GM18520 (cell line): ENCODE measurements at regions not wholly inside any gene's neighbourhood (a gene's known extent, or its start where the extent isn't known, plus 50 kb on each side); places are given as distances from the start of the nearest gene placed in this dataset.
A peak's percentile ranks its signal among the peaks of the same experiment; 100 is the strongest.

Experiments used
- ATAC-seq: cut with Tn5 transposase; IDR thresholded peaks from one replicate; pipeline ENCODE4 v1.9.1; 2021; ENCODE audit not compliant: unreplicated experiment

DNA sequence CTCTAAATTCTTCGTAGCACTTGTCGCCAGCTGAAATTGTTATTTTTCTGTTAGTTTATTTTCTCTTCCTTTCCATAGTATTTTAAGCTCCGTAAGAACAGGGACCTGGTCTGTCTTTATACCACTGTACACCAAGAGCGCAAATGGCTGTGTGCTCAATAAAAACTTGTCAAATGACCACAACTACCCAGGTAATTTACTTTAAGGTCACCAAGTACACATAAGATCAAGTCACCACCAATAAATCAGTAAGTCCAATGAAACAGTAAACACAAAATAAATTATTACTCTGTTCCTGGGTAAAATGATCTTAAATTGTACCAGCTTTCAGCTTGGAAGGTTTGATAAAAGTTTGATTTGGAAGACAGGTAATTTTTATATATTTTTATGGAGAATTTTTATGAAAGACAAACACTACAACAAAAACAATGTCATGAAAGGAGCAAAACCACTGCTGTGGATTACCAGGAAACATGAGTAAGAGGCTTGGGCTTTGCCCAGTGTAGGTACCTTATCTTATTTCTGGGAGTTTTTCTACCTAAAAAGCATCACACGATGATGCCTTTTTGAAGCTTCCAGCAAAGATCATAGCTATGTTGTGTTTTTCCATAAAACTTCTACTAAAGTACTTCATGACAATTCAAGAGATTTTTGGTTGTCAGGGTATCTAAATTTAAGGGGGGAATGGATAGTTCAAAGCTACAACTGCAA is 406.8 kb downstream of the SHQ1 start:
- ATAC-seq = no peak

DNA sequence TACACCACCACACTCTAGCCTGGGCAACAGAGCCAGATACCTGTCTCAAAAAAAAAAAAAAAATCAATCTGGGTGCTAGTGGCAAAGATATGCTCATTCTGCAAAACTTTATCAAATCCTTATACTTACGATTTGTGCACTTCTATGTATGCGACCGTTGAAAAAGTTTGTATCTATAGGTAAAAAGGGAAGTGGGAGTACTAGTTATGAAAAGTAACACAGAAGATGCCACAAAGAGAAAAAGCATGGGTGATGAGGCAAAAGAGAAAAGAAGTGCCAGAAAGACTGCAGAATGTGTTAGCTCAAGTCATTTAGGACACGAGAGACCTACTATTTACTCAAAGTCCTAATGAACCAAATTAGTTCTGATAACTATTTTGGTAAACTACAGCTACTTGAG is 407.8 kb downstream of the SHQ1 start:
- ATAC-seq = no peak

DNA sequence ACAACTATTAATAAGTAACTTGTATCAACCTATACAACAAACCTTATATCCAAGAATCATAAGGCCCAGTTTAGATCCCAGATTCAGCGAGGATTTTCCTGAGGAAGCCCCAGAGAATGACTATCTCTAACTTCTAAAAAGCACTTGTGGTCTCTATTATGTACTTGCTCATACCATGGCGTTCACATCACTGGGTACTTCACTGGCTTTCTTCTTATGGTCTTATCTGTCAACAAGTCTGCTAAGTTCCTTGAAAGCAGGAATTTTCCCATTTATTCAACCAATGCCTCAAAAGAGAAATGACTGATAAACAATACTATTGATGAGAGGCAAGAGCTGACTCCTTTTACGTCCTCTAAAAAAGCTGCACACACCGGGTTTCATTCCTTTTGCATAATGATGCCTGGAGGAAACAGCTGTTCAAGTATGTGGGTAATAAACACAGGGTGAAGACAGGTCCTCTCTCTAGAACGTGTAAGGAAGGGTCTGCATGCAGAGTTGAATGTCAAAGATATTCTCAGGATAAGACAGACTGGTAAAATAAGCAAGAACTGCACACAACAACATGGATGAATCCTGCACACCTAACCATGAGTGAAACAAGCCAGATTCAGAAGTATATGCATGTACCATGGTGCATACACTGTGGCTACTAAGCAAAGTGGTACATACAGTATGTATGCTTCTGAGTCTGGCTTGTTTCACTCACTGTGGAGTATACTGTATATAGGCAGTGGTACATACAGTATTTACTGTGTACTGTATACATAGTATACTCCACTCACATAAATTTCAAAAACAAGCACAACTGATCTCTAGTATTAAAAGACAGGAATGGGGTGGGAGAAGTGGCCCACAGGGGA is 408.7 kb downstream of the SHQ1 start:
- ATAC-seq = peak; percentile 31

DNA sequence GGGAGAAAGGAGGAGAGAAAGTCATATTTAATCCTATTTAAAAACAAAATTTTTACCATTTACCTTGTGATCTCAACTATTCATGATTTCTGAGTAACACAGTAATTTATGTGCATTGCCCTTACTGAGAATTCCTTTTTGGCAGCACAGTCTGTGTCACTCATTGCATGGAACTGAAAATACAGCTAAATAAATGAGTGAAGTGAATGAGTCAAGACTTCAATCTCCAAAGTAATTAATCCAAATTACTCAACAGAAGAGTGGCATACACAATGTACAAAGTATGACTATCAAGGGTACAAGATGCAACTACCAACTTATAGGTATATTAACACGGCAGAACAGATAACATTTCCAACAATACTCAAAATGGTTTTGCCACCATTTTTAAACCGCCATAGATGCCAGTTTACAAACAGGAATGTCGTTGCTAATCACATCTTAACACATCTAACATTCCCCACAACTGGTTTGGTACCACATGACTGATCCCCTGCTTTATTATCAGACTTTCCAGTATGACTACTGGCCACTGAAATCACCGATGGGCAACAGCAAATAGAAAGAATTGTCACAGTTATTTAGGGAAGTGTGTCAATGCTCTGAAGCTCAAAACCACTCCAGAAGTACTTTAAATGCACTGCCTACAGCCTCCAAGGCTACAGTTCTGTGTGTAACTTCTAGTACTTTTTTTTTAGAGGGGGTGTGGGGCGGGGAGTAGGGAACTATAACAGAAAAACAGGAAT is 410.4 kb downstream of the SHQ1 start:
- ATAC-seq = no peak

- ATAC-seq = no peak
Observed at GRCh38 chr3:72436863-72437592, 411.2 kb downstream of the SHQ1 start.

- ATAC-seq = no peak
Observed at GRCh38 chr3:72434296-72434695, 413.9 kb downstream of the SHQ1 start.

DNA sequence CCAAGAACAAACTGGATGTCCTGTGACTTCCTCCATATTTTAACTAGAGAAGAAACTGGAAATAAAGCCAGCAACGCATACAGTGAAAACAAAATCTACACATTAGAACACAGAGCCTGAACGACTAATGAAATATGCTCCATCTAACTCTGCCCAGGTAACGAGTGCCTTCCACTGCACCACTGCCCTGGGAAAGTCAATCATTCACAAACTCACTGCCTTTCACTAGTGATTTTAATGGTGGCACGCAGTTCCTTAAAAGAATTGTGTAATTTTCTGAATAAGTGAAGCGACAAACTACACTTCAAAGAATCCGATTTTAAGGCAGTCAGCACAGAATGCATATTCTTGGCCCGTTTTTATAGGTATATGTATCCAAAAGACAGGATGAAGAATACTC is 416.0 kb downstream of the SHQ1 start:
- no peak for ATAC-seq

DNA sequence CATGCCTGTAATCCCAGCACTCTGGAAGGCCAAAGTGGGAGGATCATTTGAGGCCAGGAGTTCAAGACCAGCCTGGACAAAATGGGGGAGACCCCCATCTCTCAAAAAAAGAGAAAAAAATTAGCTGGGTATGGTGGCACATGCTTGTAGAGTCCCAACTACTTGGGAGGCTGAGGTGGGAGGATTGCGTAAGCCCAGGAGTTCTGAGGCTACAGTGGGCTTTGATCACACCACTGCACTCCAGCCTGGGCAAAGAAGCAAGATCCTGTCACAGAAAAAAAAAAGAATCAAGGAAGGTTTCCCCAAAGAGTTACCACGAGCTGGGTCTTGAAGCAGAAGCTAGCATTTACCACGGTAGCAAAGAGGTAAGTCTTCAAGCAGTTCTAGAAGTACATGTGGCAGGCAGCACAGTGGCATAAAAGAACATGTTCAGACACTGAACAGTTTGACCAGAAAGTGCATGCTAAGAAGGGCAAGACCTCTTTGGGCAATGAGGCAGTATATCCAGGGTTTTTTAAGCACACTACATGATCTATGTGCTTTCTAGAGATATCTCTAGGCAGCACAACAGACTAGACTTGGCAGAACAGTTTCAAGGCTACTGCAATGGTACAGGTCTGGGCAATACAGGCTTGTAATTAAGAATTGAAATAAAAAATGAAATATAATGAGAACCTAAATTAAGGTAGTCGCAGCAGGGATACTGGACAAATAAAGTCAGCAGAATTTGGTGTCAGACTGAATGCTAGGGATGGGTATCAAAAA is 418.5 kb downstream of the SHQ1 start:
- ATAC-seq = no peak

GRCh38 chr3:72428803-72429202 is 419.4 kb downstream of the SHQ1 start:
- no peak for ATAC-seq

GRCh38 chr3:72427624-72428023 is 420.6 kb downstream of the SHQ1 start:
- ATAC-seq = no peak

DNA sequence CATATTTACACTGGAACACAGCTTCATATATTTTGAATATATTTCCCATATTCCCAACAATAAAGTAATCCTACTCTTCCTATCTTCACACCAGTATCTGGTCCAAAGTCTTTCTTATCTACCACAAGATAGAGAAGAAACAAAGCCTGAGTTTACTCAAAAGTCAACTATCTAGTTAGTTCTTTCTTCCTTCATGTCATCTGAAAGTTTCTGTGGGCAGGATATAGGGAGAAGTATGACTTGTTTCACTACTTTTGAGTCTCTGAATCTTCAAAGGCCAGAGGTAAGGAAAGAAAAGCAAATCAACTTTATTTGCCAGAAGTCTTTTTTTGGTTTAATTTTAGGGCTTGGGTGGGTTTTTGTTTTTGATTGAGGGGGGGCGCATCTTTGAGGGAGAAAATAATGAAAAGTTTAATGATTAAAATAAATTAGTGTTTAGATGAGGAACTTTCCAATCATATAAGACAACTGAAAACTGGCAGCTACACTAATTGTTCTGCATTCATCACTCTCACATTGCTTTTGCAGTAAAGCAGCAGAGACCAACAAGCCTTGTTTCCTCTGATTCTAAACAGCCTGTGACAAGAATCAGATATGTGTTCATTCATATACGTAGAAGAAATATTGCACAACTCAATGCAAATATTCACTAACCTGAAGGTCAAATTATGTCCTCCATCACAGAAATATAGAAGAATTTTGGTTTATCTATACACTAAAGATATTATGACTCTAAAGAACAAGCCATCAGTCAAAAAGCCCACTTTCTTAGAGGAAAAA is 421.4 kb downstream of the SHQ1 start:
- ATAC-seq = peak; percentile 57

GRCh38 chr3:72423643-72424042 is 424.6 kb downstream of the SHQ1 start:
- no peak for ATAC-seq

GRCh38 chr3:72421786-72422185 is 426.5 kb downstream of the SHQ1 start:
- no peak for ATAC-seq

DNA sequence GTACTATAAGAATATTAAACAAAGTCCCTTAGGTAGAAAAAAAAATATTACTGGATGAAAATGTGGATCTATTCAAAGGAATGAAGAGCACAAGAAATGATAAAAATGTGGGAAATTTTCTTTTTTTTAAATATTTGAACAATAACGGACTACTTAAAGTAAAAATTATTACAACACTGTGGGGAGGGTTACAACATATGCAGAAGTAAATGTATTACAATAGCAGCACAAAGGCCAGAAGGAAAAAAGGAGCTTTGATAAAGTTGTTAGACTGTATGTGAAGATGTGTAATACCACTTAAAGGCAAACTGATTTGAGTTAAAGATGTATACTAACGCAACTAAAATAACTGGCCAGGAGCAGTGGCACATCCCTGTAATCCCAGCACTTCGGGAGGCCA is 427.1 kb downstream of the SHQ1 start:
- ATAC-seq = no peak

DNA sequence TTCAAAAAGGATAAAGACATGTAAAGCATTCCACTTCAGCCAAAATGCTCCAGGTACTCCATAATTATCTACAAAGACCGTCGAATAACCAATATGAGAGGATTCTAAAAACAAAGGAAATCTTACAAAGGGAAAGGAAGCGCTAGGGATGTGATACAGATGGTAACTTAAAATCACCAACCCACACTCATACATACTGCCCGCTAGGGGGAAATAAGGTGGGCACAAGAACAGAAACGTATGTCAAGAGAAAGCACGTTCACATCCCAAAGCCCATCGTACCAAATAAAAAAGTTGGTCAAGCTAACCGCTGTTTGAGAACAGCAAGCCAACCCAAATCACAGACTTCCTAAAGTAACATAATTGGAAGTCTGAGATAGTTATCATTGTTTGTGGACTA is 429.4 kb downstream of the SHQ1 start:
- no peak for ATAC-seq

- ATAC-seq = no peak
Observed at GRCh38 chr3:72418244-72418643, 430.0 kb downstream of the SHQ1 start.

GRCh38 chr3:72414481-72415016 is 433.7 kb downstream of the SHQ1 start:
- no peak for ATAC-seq

GRCh38 chr3:72413228-72413627 is 435.0 kb downstream of the SHQ1 start:
- ATAC-seq = no peak

DNA sequence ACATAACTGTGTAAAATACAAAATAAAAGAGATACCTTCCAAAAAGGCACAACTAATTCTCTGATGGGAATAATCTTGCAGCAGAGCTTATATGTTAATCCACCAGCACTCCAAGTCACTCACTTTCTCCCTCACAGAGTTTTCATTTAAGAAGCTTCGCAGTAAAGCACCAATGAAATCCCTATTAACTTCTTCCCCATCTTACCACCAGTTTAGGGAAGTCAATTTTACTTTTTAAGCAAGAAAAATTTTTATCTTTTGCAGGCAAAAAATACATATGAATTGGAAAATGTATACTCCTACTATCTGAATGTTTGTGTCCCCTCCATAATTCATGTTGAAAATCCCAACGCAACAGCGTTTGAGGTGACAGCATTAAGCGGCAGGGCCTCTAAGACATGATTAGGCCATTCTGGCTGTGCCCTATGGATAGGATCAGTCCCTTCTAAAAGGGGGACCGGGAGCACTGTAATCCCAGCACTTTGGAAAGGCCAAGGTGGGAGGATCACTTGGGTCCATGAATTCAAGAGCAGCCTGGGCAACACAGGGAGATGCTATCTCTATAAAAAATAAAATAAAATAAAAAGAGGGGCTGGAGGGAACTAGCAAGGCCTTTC is 435.8 kb downstream of the SHQ1 start:
- ATAC-seq = no peak
